DND-41 (cell line): ENCODE measurements at regions not wholly inside any gene's neighbourhood (a gene's known extent, or its start where the extent isn't known, plus 50 kb on each side); places are given as distances from the start of the nearest gene placed in this dataset.

Source experiments
- EZH2 ChIP-seq: IDR thresholded peaks from 3 replicates; pipeline ENCODE4 v1.6.1; 2012; ENCODE audit warnings: borderline replicate concordance, low read depth, mild to moderate bottlenecking, moderate library complexity, low read length, inconsistent platforms; ENCODE audit not compliant: severe bottlenecking
- TF ChIP-seq, protein P1 (sequence below): IDR thresholded peaks from 2 replicates; pipeline ENCODE4 v1.5.1; 2012; ENCODE audit warnings: borderline replicate concordance, low read length, moderate library complexity, mild to moderate bottlenecking; ENCODE audit not compliant: poor library complexity, severe bottlenecking; ENCODE audit errors: extremely low read depth

- TF ChIP-seq, protein P1, sequence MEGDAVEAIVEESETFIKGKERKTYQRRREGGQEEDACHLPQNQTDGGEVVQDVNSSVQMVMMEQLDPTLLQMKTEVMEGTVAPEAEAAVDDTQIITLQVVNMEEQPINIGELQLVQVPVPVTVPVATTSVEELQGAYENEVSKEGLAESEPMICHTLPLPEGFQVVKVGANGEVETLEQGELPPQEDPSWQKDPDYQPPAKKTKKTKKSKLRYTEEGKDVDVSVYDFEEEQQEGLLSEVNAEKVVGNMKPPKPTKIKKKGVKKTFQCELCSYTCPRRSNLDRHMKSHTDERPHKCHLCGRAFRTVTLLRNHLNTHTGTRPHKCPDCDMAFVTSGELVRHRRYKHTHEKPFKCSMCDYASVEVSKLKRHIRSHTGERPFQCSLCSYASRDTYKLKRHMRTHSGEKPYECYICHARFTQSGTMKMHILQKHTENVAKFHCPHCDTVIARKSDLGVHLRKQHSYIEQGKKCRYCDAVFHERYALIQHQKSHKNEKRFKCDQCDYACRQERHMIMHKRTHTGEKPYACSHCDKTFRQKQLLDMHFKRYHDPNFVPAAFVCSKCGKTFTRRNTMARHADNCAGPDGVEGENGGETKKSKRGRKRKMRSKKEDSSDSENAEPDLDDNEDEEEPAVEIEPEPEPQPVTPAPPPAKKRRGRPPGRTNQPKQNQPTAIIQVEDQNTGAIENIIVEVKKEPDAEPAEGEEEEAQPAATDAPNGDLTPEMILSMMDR, result no peak
- TF ChIP-seq EZH2, result no peak
These were observed 145.9 kb upstream of the ZFP42 start for GRCh38 chr4:187849556-187850225.
